ENCODE measurements at regions not wholly inside any gene's neighbourhood (a gene's known extent, or its start where the extent isn't known, plus 50 kb on each side); places are given as distances from the start of the nearest gene placed in this dataset.

GRCh38 chr3:127471142-127471541 lies 119.4 kb downstream of the TPRA1 start:
- no peak overlapping the region for H3K4me3 Mint-ChIP-seq (ENCODE audit: unreplicated experiment)
- no peaks in the 10 kb centered on the region for H3K4me1 Mint-ChIP-seq (ENCODE audit: unreplicated experiment)
- no peaks in the 10 kb centered on the region for H3K36me3 Mint-ChIP-seq (ENCODE audit: low read depth, unreplicated experiment)
- H3K27ac Mint-ChIP-seq (ENCODE audit: unreplicated experiment) = no peak overlapping the region
- TF ChIP-seq CTCF (IDR thresholded peaks at IDR 0.05; ENCODE audit: unreplicated experiment) = no peak
- H3K27me3 Mint-ChIP-seq (ENCODE audit: unreplicated experiment) = peaks cover 9% of the 10 kb centered on the region
- no peaks in the 10 kb centered on the region for H3K9me3 Mint-ChIP-seq (ENCODE audit: unreplicated experiment)
- DNase-seq (ENCODE audit: low spot score) = no peak

- Mint-ChIP-seq H3K9me3 (ENCODE audit: unreplicated experiment) (no peaks in the 10 kb centered on the region), H3K36me3 (ENCODE audit: low read depth, unreplicated experiment) (no peaks in the 10 kb centered on the region), H3K4me3 (ENCODE audit: unreplicated experiment) (no peak overlapping the region), H3K27ac (ENCODE audit: unreplicated experiment) (no peak overlapping the region), H3K4me1 (ENCODE audit: unreplicated experiment) (no peaks in the 10 kb centered on the region), H3K27me3 (ENCODE audit: unreplicated experiment) (peaks cover 9% of the 10 kb centered on the region)
- no peak for DNase-seq (ENCODE audit: low spot score)
- TF ChIP-seq CTCF (IDR thresholded peaks at IDR 0.05; ENCODE audit: unreplicated experiment) = no peak
Observed at GRCh38 chr3:127469760-127470159, 120.8 kb downstream of the TPRA1 start.

GRCh38 chr3:127467391-127467790 lies 123.1 kb downstream of the TPRA1 start:
- no peak for DNase-seq (ENCODE audit: low spot score)
- Mint-ChIP-seq H3K4me1 (ENCODE audit: unreplicated experiment) (no peaks in the 10 kb centered on the region), H3K36me3 (ENCODE audit: low read depth, unreplicated experiment) (no peaks in the 10 kb centered on the region), H3K9me3 (ENCODE audit: unreplicated experiment) (no peaks in the 10 kb centered on the region), H3K27ac (ENCODE audit: unreplicated experiment) (no peak overlapping the region), H3K4me3 (ENCODE audit: unreplicated experiment) (no peak overlapping the region), H3K27me3 (ENCODE audit: unreplicated experiment) (peaks cover 11% of the 10 kb centered on the region)
- TF ChIP-seq CTCF (IDR thresholded peaks at IDR 0.05; ENCODE audit: unreplicated experiment) = no peak

GRCh38 chr3:127464642-127465041 lies 125.9 kb downstream of the TPRA1 start:
- H3K27ac Mint-ChIP-seq (ENCODE audit: unreplicated experiment) = no peak overlapping the region
- no peaks in the 10 kb centered on the region for H3K36me3 Mint-ChIP-seq (ENCODE audit: low read depth, unreplicated experiment)
- no peaks in the 10 kb centered on the region for H3K9me3 Mint-ChIP-seq (ENCODE audit: unreplicated experiment)
- H3K27me3 Mint-ChIP-seq (ENCODE audit: unreplicated experiment) = peaks cover 11% of the 10 kb centered on the region
- DNase-seq (ENCODE audit: low spot score) = no peak
- TF ChIP-seq CTCF (IDR thresholded peaks at IDR 0.05; ENCODE audit: unreplicated experiment) = no peak
- H3K4me1 Mint-ChIP-seq (ENCODE audit: unreplicated experiment) = no peaks in the 10 kb centered on the region
- no peak overlapping the region for H3K4me3 Mint-ChIP-seq (ENCODE audit: unreplicated experiment)

GRCh38 chr3:127462111-127462655 lies 128.3 kb downstream of the TPRA1 start:
- TF ChIP-seq CTCF (IDR thresholded peaks at IDR 0.05; ENCODE audit: unreplicated experiment) = no peak
- Mint-ChIP-seq H3K27me3 (ENCODE audit: unreplicated experiment) (peaks cover 6% of the 10 kb centered on the region), H3K27ac (ENCODE audit: unreplicated experiment) (no peak overlapping the region), H3K36me3 (ENCODE audit: low read depth, unreplicated experiment) (no peaks in the 10 kb centered on the region), H3K4me3 (ENCODE audit: unreplicated experiment) (no peak overlapping the region), H3K4me1 (ENCODE audit: unreplicated experiment) (no peaks in the 10 kb centered on the region), H3K9me3 (ENCODE audit: unreplicated experiment) (no peaks in the 10 kb centered on the region)
- DNase-seq (ENCODE audit: low spot score) = no peak

Data from endothelial cell (in vitro differentiated cells).